IMR-90 (cell line): ENCODE measurements at regions not wholly inside any gene's neighbourhood (a gene's known extent, or its start where the extent isn't known, plus 50 kb on each side); places are given as distances from the start of the nearest gene placed in this dataset. TPM values are rescaled to one million over a fixed set of nuclear protein-coding genes. Genes with fewer than 3 reads are reported as not detected.

Experiments used
- ATAC-seq: fragments of 200-7000 bp; cut with Tn5 transposase; 2 replicates; pipeline ENCODE4 v1.9.1; 2020; ENCODE audit warnings: low read depth, mild to moderate bottlenecking, moderate library complexity
- BruUV-seq: library from RNA; stranded (reverse); fragments of 400-500 nt; replicated peaks from 2 replicates; lab custom pipeline; 2021; lab: Mats Ljungman, UMichigan
- CTCF ChIA-PET: fragments of 300-600 bp; formaldehyde crosslinking; extraction: SDS; loops from one replicate; lab custom pipeline; 2021; ENCODE audit warnings: antibody characterized with exemption; lab: Yijun Ruan, JAX
- POLR2A ChIA-PET: fragments of 300-600 bp; sonication (Branson Sonifier 250); formaldehyde crosslinking; loops from one replicate; lab custom pipeline; 2022; ENCODE audit warnings: antibody characterized with exemption; ENCODE audit not compliant: unreplicated experiment; lab: Charles Lee
- DNase-seq: peaks from one replicate; pipeline ENCODE4 v3.0.0; 2013
- H2AFZ ChIP-seq: replicated peaks from 2 replicates; pipeline ENCODE3; 2013; ENCODE audit warnings: low read length, mild to moderate bottlenecking; ENCODE audit not compliant: poor library complexity
- H2AK5ac ChIP-seq: 2 replicates; pipeline ENCODE4 v1.6.1; 2013; ENCODE audit warnings: low read depth, low read length, inconsistent platforms
- H2AK9ac ChIP-seq: replicated peaks from 2 replicates; pipeline ENCODE3; 2013; ENCODE audit warnings: mild to moderate bottlenecking, low read depth, low read length, moderate library complexity; ENCODE audit not compliant: poor library complexity
- H2BK120ac ChIP-seq: 2 replicates; pipeline ENCODE4 v1.6.1; 2013; ENCODE audit warnings: low read depth, low read length, inconsistent platforms
- H2BK15ac ChIP-seq: 3 replicates; pipeline ENCODE4 v1.6.1; 2013; ENCODE audit warnings: low read depth, low read length, inconsistent platforms
- H2BK20ac ChIP-seq: 2 replicates; pipeline ENCODE4 v1.6.1; 2013; ENCODE audit warnings: low read depth, mild to moderate bottlenecking, inconsistent platforms, low read length, moderate library complexity
- H2BK5ac ChIP-seq: 2 replicates; pipeline ENCODE4 v1.6.1; 2013; ENCODE audit warnings: mild to moderate bottlenecking, low read depth, low read length, inconsistent platforms; ENCODE audit not compliant: poor library complexity, severe bottlenecking
- H3K14ac ChIP-seq: replicated peaks from 2 replicates; pipeline ENCODE4 v1.6.1; 2013; ENCODE audit warnings: low read depth, low read length, inconsistent platforms
- H3K18ac ChIP-seq: 2 replicates; pipeline ENCODE4 v1.6.1; 2013; ENCODE audit warnings: low read depth, low read length, control low read depth
- H3K23ac ChIP-seq: 2 replicates; pipeline ENCODE4 v1.6.1; 2013; ENCODE audit warnings: low read depth, low read length, inconsistent platforms
- H3K27ac ChIP-seq: 2 replicates; pipeline ENCODE4 v1.5.1; 2013; ENCODE audit warnings: mild to moderate bottlenecking, control low read depth, low read length; ENCODE audit not compliant: insufficient read depth
- H3K27me3 ChIP-seq: 2 replicates; pipeline ENCODE4 v1.6.1; 2013; ENCODE audit warnings: low read length; ENCODE audit not compliant: control insufficient read depth, insufficient read depth
- H3K36me3 ChIP-seq: 2 replicates; pipeline ENCODE4 v1.6.1; 2013; ENCODE audit warnings: low read length, mixed read lengths; ENCODE audit not compliant: control insufficient read depth, insufficient read depth
- H3K4ac ChIP-seq: 2 replicates; pipeline ENCODE4 v1.6.1; 2013; ENCODE audit warnings: low read depth, low read length, inconsistent platforms
- H3K4me1 ChIP-seq: 2 replicates; pipeline ENCODE4 v1.6.1; 2013; ENCODE audit warnings: low read length, mixed read lengths; ENCODE audit not compliant: control insufficient read depth, insufficient read depth
- H3K4me2 ChIP-seq: 2 replicates; pipeline ENCODE4 v1.6.1; 2013; ENCODE audit warnings: low read depth, mild to moderate bottlenecking, control low read depth, low read length, moderate library complexity
- H3K4me3 ChIP-seq: 2 replicates; pipeline ENCODE4 v1.5.1; 2013; ENCODE audit warnings: low read depth, mild to moderate bottlenecking, control low read depth, low read length, moderate library complexity; ENCODE audit not compliant: insufficient read depth
- H3K56ac ChIP-seq: 2 replicates; pipeline ENCODE4 v1.6.1; 2013; ENCODE audit warnings: low read length, inconsistent platforms; ENCODE audit not compliant: insufficient read depth; ENCODE audit errors: extremely low read depth
- H3K79me1 ChIP-seq, 2 experiments: 2 replicates each; pipeline ENCODE4 v1.6.1; 2013; ENCODE audit warnings: low read length in 2 of 2, inconsistent platforms in 1 of 2, low read depth in 1 of 2
- H3K9ac ChIP-seq: 2 replicates; pipeline ENCODE4 v1.6.1; 2013; ENCODE audit warnings: low read depth, low read length, control low read depth
- H3K9me1 ChIP-seq: 2 replicates; pipeline ENCODE4 v1.6.1; 2013; ENCODE audit warnings: low read length, inconsistent platforms; ENCODE audit not compliant: insufficient read depth
- H3K9me3 ChIP-seq: 2 replicates; pipeline ENCODE4 v1.6.1; 2013; ENCODE audit warnings: low read length; ENCODE audit not compliant: control insufficient read depth, insufficient read depth
- H4K20me1 ChIP-seq: 2 replicates; pipeline ENCODE4 v1.6.1; 2013; ENCODE audit warnings: low read length, inconsistent platforms; ENCODE audit not compliant: insufficient read depth
- H4K5ac ChIP-seq: 2 replicates; pipeline ENCODE4 v1.6.1; 2013; ENCODE audit warnings: mild to moderate bottlenecking, low read depth, low read length, control low read depth
- H4K8ac ChIP-seq, 2 experiments: 2 replicates each; pipeline ENCODE4 v1.6.1; 2013; ENCODE audit warnings: low read depth in 2 of 2, low read length in 2 of 2, control low read depth in 1 of 2, inconsistent platforms in 1 of 2
- H4K91ac ChIP-seq: 2 replicates; pipeline ENCODE4 v1.6.1; 2013; ENCODE audit warnings: low read depth, low read length, inconsistent platforms; ENCODE audit not compliant: insufficient read depth
- CEBPB ChIP-seq: IDR thresholded peaks from 2 replicates; pipeline ENCODE4 v1.6.1; 2012; ENCODE audit warnings: low read depth, low read length, improper control_type of control experiment
- MXI1 ChIP-seq: IDR thresholded peaks from 2 replicates; pipeline ENCODE4 v1.6.1; 2012; ENCODE audit warnings: low read depth, mild to moderate bottlenecking, low read length, moderate library complexity, borderline replicate concordance
- NFE2L2 ChIP-seq: fragments of 150-350 bp; IDR thresholded peaks from 2 replicates; pipeline ENCODE4 v1.6.1; 2016; ENCODE audit warnings: low read depth, mild to moderate bottlenecking, low read length
- RCOR1 ChIP-seq: IDR thresholded peaks from 2 replicates; pipeline ENCODE4 v1.6.1; 2012; ENCODE audit warnings: mild to moderate bottlenecking, low read length, improper control_type of control experiment; ENCODE audit not compliant: insufficient replicate concordance
- WGBS, 2 experiments: methylation state at CpG; one replicate each; pipeline versions ENCODE4 v1.1.5 to v1.1.7; 2013; ENCODE audit warnings: missing lambda C conversion rate in 2 of 2; ENCODE audit not compliant: insufficient read length in 1 of 2; ENCODE audit errors: extremely low coverage in 2 of 2; 5-methylcytosine and 5-hydroxymethylcytosine counted together
- dilution Hi-C: fragments of 300-500 bp; cut with HindIII; formaldehyde crosslinking; loops from one replicate; pipeline ENCODE4 v1.14.3; 2018; ENCODE audit warnings: low sequenced_read_pairs; ENCODE audit not compliant: unreplicated experiment
- in situ Hi-C: fragments of 300-500 bp; cut with MboI; formaldehyde crosslinking; loops from 3 replicates; pipeline ENCODE4 v1.14.3; 2019; ENCODE audit warnings: low sequenced_read_pairs, inconsistent platforms, mixed read lengths
- intact Hi-C: fragments of 100-400 bp; cut with micrococcal nuclease; formaldehyde crosslinking; loops from 2 replicates; pipeline ENCODE4 v1.10.0; 2022
- microRNA-seq, 2 experiments: library from miRNA; stranded (forward) in 1 of 2; unstranded in 1 of 2; fragments of 10-50 nt in 1 of 2; fragments of <30 nt in 1 of 2; gene quantifications in 1 of 2; microRNA quantifications in 1 of 2; one replicate each; pipeline versions ENCODE3 to v1.1.0; 2013 to 2020; ENCODE audit not compliant: insufficient read depth in 1 of 2, insufficient read length in 1 of 2, unreplicated experiment in 1 of 2
- small RNA-seq, 5 experiments: library from RNA; depleted of rRNA; stranded (forward); fragments of <200 nt; gene quantifications; one replicate each; pipeline ENCODE3, GENCODE V24; 2012
- TF ChIP-seq, protein P1 (sequence below): conservative IDR thresholded peaks from 2 replicates; pipeline ENCODE4 v1.5.1; 2012; ENCODE audit warnings: mild to moderate bottlenecking, low read depth, low read length, improper control_type of control experiment

DNA sequence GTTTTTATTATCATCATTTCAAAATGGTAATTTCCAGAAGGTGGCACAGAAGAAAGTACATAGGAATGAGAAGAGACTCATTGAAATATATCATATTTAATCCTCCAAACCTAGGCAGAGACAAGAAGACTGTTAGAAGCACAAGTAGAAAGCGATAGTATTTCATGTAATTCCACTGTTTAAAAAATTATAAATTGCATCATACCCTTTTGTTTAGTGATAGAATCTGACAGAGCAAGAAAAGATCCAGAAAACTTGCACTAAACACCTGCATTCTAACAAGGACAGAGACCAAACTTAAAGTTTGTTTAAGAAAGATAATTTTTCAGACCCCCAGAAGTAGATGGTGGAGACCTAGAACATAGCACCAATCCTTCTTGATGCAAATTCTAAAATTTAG lies 56.9 kb upstream of the CD96 start:
- H3K4ac ChIP-seq: no peak overlapping the region
- ChIA-PET POLR2A (no interaction called here), CTCF (interaction anchor here (0.8 kb wide), 1 partner anchor 46 kb away, joined by 3 read pairs; no protein-coding TSS in a partner anchor)
- H2AFZ ChIP-seq: no peak overlapping the region
- H4K20me1 ChIP-seq: no peaks in the 10 kb centered on the region
- in situ Hi-C loops: no loop called here
- no peak overlapping the region for H4K91ac ChIP-seq
- H4K5ac ChIP-seq: no peak overlapping the region
- no peaks in the 10 kb centered on the region for H3K27me3 ChIP-seq
- no CpG with 5 or more reads among the region's 1 CpG for WGBS, 2 experiments
- no peak overlapping the region for H2BK20ac ChIP-seq
- no peak overlapping the region; the same call in 1 of the 2 replicates for H3K27ac ChIP-seq
- no peak overlapping the region for H2BK15ac ChIP-seq
- H2BK5ac ChIP-seq: no peak overlapping the region
- no peaks in the 10 kb centered on the region for H3K79me1 ChIP-seq
- H3K18ac ChIP-seq: no peak overlapping the region; the same call in 1 of the 2 replicates
- H3K9ac ChIP-seq: no peak overlapping the region
- no peaks in the 10 kb centered on the region for H3K36me3 ChIP-seq
- intact Hi-C loops: no loop called here
- H2AK5ac ChIP-seq: no peak overlapping the region
- no peak overlapping the region for H4K8ac ChIP-seq
- no peaks in the 10 kb centered on the region for H3K9me3 ChIP-seq
- no peak overlapping the region for H3K23ac ChIP-seq
- no TSS peak for BruUV-seq
- no peaks in the 10 kb centered on the region for H3K9me1 ChIP-seq
- no peak overlapping the region for H2BK120ac ChIP-seq
- no peak overlapping the region for H3K14ac ChIP-seq
- dilution Hi-C loops: no loop called here
- H2AK9ac ChIP-seq: no peak overlapping the region
- TF ChIP-seq MXI1 (no peak), CEBPB (peak; percentile 51; the same call in 1 of the 2 replicates), NFE2L2 (no peak), RCOR1 (no peak)
- TF ChIP-seq, protein P1, sequence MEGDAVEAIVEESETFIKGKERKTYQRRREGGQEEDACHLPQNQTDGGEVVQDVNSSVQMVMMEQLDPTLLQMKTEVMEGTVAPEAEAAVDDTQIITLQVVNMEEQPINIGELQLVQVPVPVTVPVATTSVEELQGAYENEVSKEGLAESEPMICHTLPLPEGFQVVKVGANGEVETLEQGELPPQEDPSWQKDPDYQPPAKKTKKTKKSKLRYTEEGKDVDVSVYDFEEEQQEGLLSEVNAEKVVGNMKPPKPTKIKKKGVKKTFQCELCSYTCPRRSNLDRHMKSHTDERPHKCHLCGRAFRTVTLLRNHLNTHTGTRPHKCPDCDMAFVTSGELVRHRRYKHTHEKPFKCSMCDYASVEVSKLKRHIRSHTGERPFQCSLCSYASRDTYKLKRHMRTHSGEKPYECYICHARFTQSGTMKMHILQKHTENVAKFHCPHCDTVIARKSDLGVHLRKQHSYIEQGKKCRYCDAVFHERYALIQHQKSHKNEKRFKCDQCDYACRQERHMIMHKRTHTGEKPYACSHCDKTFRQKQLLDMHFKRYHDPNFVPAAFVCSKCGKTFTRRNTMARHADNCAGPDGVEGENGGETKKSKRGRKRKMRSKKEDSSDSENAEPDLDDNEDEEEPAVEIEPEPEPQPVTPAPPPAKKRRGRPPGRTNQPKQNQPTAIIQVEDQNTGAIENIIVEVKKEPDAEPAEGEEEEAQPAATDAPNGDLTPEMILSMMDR: no peak
- peaks cover 2% of the 10 kb centered on the region; the same call in 1 of the 2 replicates for H3K4me1 ChIP-seq
- ATAC-seq (no peak; the same call in 1 of the 2 replicates), DNase-seq (no peak)
- no peak overlapping the region for H3K4me2 ChIP-seq
- H3K4me3 ChIP-seq: no peak overlapping the region
- no peak overlapping the region for H3K56ac ChIP-seq

Small RNA genes lying in the stretch of these regions (microRNA-seq; reads per million reads assigned to microRNA genes)
- gene ATP6V0CP2 (ENCODE audit: insufficient read depth, insufficient read length): not detected

Small RNA genes lying in the stretch of these regions (small RNA-seq; reads per million reads assigned to genes)
- gene ATP6V0CP2: 0 reads per million in 5 experiments
